ENCODE measurements at regions not wholly inside any gene's neighbourhood (a gene's known extent, or its start where the extent isn't known, plus 50 kb on each side); places are given as distances from the start of the nearest gene placed in this dataset.
"Not testable (repeated sequence)": the region's sequence is repeated elsewhere in the genome, so short reads cannot be mapped to it uniquely, and the experiment has no call there.

- DNase-seq (ENCODE audit: insufficient read length, low spot score) (no peak), FAIRE-seq (no peak)
- TF ChIP-seq CTCF (IDR thresholded peaks at IDR 0.05; ENCODE audit: insufficient read depth, missing control alignments), result no peak
Observed at GRCh38 chr12:108424816-108425215, 85.7 kb upstream of the CMKLR1 start.

GRCh38 chr12:108424026-108424425 is 84.9 kb upstream of the CMKLR1 start:
- no peak for TF ChIP-seq CTCF (IDR thresholded peaks at IDR 0.05; ENCODE audit: insufficient read depth, missing control alignments)
- FAIRE-seq, result no peak
- no peak for DNase-seq (ENCODE audit: insufficient read length, low spot score)

- FAIRE-seq (no peak), DNase-seq (ENCODE audit: insufficient read length, low spot score) (no peak)
- TF ChIP-seq CTCF (IDR thresholded peaks at IDR 0.05; ENCODE audit: insufficient read depth, missing control alignments), result no peak
Observed at GRCh38 chr12:108423486-108423885, 84.4 kb upstream of the CMKLR1 start.

GRCh38 chr12:108421082-108421481 is 82.0 kb upstream of the CMKLR1 start:
- not testable (repeated sequence) for FAIRE-seq; DNase-seq (ENCODE audit: insufficient read length, low spot score)

GRCh38 chr12:108420421-108420820 is 81.3 kb upstream of the CMKLR1 start:
- not testable (repeated sequence) for DNase-seq (ENCODE audit: insufficient read length, low spot score); FAIRE-seq

- no peak for TF ChIP-seq CTCF (IDR thresholded peaks at IDR 0.05; ENCODE audit: insufficient read depth, missing control alignments)
- FAIRE-seq (no peak), DNase-seq (ENCODE audit: insufficient read length, low spot score) (no peak)
Observed at GRCh38 chr12:108419949-108420348, 80.8 kb upstream of the CMKLR1 start.

GRCh38 chr12:108418164-108418890 is 79.2 kb upstream of the CMKLR1 start:
- no peak for DNase-seq (ENCODE audit: insufficient read length, low spot score)
- FAIRE-seq, result no peak
- no peak for TF ChIP-seq CTCF (IDR thresholded peaks at IDR 0.05; ENCODE audit: insufficient read depth, missing control alignments)

- DNase-seq (ENCODE audit: insufficient read length, low spot score) (no peak), FAIRE-seq (no peak)
- TF ChIP-seq CTCF (IDR thresholded peaks at IDR 0.05; ENCODE audit: insufficient read depth, missing control alignments), result no peak
Observed at GRCh38 chr12:108414021-108414420, 74.9 kb upstream of the CMKLR1 start.

Measured in D721Med (cell line).